Panc1 (cell line): ENCODE measurements at regions not wholly inside any gene's neighbourhood (a gene's known extent, or its start where the extent isn't known, plus 50 kb on each side); places are given as distances from the start of the nearest gene placed in this dataset.
"Not testable (repeated sequence)": the region's sequence is repeated elsewhere in the genome, so short reads cannot be mapped to it uniquely, and the experiment has no call there.

ENCODE experiments used
- ATAC-seq: fragments of 200-7000 bp; cut with Tn5 transposase; 2 replicates; pipeline ENCODE4 v1.9.1; 2020; ENCODE audit warnings: mild to moderate bottlenecking, moderate library complexity
- BruUV-seq: library from RNA; stranded (reverse); fragments of 400-500 nt; replicated peaks from 2 replicates; lab custom pipeline; 2021; lab: Mats Ljungman, UMichigan
- CTCF ChIA-PET: fragments of 300-600 bp; sonication (Branson Sonifier 250); formaldehyde crosslinking; loops from one replicate; lab custom pipeline; 2022; ENCODE audit warnings: antibody characterized with exemption; lab: Charles Lee
- POLR2A ChIA-PET: fragments of 300-600 bp; sonication (Branson Sonifier 250); formaldehyde crosslinking; loops from one replicate; lab custom pipeline; 2022; ENCODE audit warnings: antibody characterized with exemption; lab: Charles Lee
- DNase-seq: peaks from one replicate; pipeline ENCODE4 v3.0.0-alpha.2; 2010; ENCODE audit warnings: low read depth, low spot score
- H3K27ac ChIP-seq: 2 replicates; pipeline ENCODE4 v1.5.1; 2011; ENCODE audit warnings: mild to moderate bottlenecking, low read length, inconsistent platforms
- H3K27me3 ChIP-seq: fragments of 200-500 bp; sonication (Bioruptor generic); 2 replicates; pipeline ENCODE4 v1.6.0; 2014; ENCODE audit warnings: low read length, inconsistent platforms; ENCODE audit not compliant: control insufficient read depth, insufficient read depth
- H3K36me3 ChIP-seq: fragments of 200-500 bp; sonication (Bioruptor generic); 2 replicates; pipeline ENCODE4 v1.5.1; 2014; ENCODE audit warnings: inconsistent platforms, mild to moderate bottlenecking, low read length, moderate library complexity; ENCODE audit not compliant: control insufficient read depth, insufficient read depth
- H3K4me1 ChIP-seq: 2 replicates; pipeline ENCODE4 v1.5.1; 2011; ENCODE audit warnings: inconsistent platforms, mild to moderate bottlenecking, low read length, moderate library complexity; ENCODE audit not compliant: control insufficient read depth, insufficient read depth
- H3K4me3 ChIP-seq, 2 experiments: 2 replicates each; pipeline ENCODE4 v1.5.1; 2011 to 2012; ENCODE audit warnings: low read depth in 2 of 2, low read length in 2 of 2, mild to moderate bottlenecking in 2 of 2, inconsistent platforms in 1 of 2, moderate library complexity in 1 of 2
- H3K9me3 ChIP-seq: fragments of 200-500 bp; sonication (Bioruptor generic); 2 replicates; pipeline ENCODE4 v1.5.1; 2014; ENCODE audit warnings: low read depth, mild to moderate bottlenecking, inconsistent platforms, low read length, moderate library complexity; ENCODE audit not compliant: control insufficient read depth, insufficient read depth
- REST ChIP-seq, 2 experiments: IDR thresholded peaks; 2 replicates each; pipeline ENCODE4 v1.6.1; 2011 to 2012; ENCODE audit warnings: low read depth in 2 of 2, control low read depth in 1 of 2, low read length in 1 of 2, mild to moderate bottlenecking in 1 of 2, moderate library complexity in 1 of 2; ENCODE audit not compliant: insufficient read depth in 1 of 2
- SIN3A ChIP-seq: IDR thresholded peaks from 2 replicates; pipeline ENCODE4 v1.6.1; 2012; ENCODE audit warnings: low read depth, mild to moderate bottlenecking, low read length, moderate library complexity, borderline replicate concordance; ENCODE audit not compliant: insufficient read depth
- in situ Hi-C: cut with HindIII; loops from 2 replicates; pipeline ENCODE4 v1.10.0; 2016; ENCODE audit warnings: low sequenced_read_pairs, low pct_unique_long_range_greater_than_20kb
- intact Hi-C: fragments of 100-400 bp; cut with micrococcal nuclease; formaldehyde crosslinking; loops from one replicate; pipeline ENCODE4 v1.10.0; 2022; ENCODE audit not compliant: unreplicated experiment
- TF ChIP-seq, protein P1 (sequence below): fragments of 450-650 bp; IDR thresholded peaks from 2 replicates; pipeline ENCODE4 v1.5.1; 2017; ENCODE audit warnings: mild to moderate bottlenecking

DNA sequence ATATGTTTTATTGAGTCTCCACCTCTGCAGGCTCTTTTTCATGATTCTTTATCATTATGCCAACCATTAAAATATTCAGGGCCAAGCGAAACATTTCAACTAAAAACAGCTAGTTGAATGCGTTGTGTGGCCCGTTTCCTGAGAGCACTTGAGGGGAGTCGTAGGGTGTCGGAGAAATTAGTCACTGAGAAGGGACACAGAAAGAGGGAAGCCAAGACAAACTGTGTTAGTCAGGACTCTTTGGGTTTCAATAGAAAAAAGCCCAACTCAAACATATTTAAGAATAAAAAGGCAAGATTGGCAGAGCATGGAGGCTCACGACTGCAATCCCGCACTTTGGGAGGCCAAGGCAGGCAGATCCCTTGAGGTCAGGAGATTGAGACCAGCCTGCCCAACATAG lies 58.9 kb downstream of the MAFB start:
- in situ Hi-C loops, result no loop called here
- DNase-seq, result no peak

DNA sequence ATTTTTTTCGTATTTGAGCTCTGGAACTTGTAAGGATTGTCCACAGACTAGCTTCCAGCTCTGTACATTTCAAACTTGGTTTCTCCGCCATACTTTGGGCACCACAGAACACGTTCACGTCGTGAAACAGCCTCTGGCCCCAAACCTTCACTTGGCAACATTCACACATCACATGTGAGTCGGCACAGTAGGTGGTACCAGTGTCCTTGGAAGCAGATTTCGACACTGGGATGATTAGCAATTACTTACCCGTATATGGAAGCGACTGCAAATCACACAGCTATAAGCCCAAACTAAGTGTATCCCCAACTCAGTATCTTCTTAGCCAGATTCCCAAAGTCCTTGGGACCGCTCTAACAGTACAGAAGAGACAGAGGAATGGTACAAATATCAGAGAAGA lies 60.2 kb downstream of the MAFB start:
- ChIA-PET POLR2A (no interaction called here), CTCF (no interaction called here)
- DNase-seq (no peak), ATAC-seq (no peak)
- BruUV-seq, result no TSS peak
- H3K9me3 ChIP-seq, result no peaks in the 10 kb centered on the region
- no peaks in the 10 kb centered on the region for H3K36me3 ChIP-seq
- H3K27ac ChIP-seq, result no peak overlapping the region
- no peak for TF ChIP-seq REST (IDR thresholded peaks at IDR 0.05; ENCODE audit: insufficient read depth in 1 of 2, low read depth in 2 of 2, low read length in 1 of 2)
- TF ChIP-seq, protein P1, sequence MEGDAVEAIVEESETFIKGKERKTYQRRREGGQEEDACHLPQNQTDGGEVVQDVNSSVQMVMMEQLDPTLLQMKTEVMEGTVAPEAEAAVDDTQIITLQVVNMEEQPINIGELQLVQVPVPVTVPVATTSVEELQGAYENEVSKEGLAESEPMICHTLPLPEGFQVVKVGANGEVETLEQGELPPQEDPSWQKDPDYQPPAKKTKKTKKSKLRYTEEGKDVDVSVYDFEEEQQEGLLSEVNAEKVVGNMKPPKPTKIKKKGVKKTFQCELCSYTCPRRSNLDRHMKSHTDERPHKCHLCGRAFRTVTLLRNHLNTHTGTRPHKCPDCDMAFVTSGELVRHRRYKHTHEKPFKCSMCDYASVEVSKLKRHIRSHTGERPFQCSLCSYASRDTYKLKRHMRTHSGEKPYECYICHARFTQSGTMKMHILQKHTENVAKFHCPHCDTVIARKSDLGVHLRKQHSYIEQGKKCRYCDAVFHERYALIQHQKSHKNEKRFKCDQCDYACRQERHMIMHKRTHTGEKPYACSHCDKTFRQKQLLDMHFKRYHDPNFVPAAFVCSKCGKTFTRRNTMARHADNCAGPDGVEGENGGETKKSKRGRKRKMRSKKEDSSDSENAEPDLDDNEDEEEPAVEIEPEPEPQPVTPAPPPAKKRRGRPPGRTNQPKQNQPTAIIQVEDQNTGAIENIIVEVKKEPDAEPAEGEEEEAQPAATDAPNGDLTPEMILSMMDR, result no peak
- TF ChIP-seq SIN3A, result no peak
- no peak overlapping the region for H3K4me3 ChIP-seq
- intact Hi-C loops (no loop called here), in situ Hi-C loops (no loop called here)
- peaks cover 2% of the 10 kb centered on the region; the same call in 1 of the 2 replicates for H3K27me3 ChIP-seq
- no peaks in the 10 kb centered on the region for H3K4me1 ChIP-seq

More for the DNA sequence above, 58.9 kb downstream of the MAFB start:
- ChIA-PET POLR2A (no interaction called here), CTCF (no interaction called here)
- ATAC-seq, result no peak
- Histone ChIP-seq H3K27me3 (peaks cover 2% of the 10 kb centered on the region; the same call in 1 of the 2 replicates), H3K9me3 (no peaks in the 10 kb centered on the region), H3K36me3 (no peaks in the 10 kb centered on the region), H3K4me3 (no peak overlapping the region), H3K27ac (no peak overlapping the region), H3K4me1 (no peaks in the 10 kb centered on the region)
- intact Hi-C loops, result no loop called here
- BruUV-seq, result no TSS peak
- no peak for TF ChIP-seq REST (IDR thresholded peaks at IDR 0.05; ENCODE audit: insufficient read depth in 1 of 2, low read depth in 2 of 2, low read length in 1 of 2)

- BruUV-seq, result not testable (repeated sequence)
Observed at GRCh38 chr20:40619053-40619452, 70.0 kb downstream of the MAFB start.

More at GRCh38 chr20:40619053-40619452, 70.0 kb downstream of the MAFB start:
- POLR2A ChIA-PET, in situ Hi-C loops, H3K9me3 ChIP-seq, H3K36me3 ChIP-seq, H3K4me1 ChIP-seq, CTCF ChIA-PET, ATAC-seq, DNase-seq, H3K27ac ChIP-seq, intact Hi-C loops: not testable (repeated sequence)
- Histone ChIP-seq H3K4me3 (peak overlapping the region; percentile 6 to 24; a peak in 1 of 4 replicates), H3K27me3 (peaks cover 12% of the 10 kb centered on the region)
